Smooth muscle cell (in vitro differentiated cells): ENCODE measurements at regions not wholly inside any gene's neighbourhood (a gene's known extent, or its start where the extent isn't known, plus 50 kb on each side); places are given as distances from the start of the nearest gene placed in this dataset.

Experiments
- DNase-seq: peaks from one replicate; lab custom pipeline; 2025; ENCODE audit not compliant: unreplicated experiment; lab: John Stamatoyannopoulos, UW
- H2AFZ ChIP-seq: fragments of 200-600 bp; sonication (generic); 2 replicates; pipeline ENCODE4 v1.6.0; 2016; ENCODE audit warnings: antibody characterized with exemption, low read depth, mild to moderate bottlenecking
- H3F3A ChIP-seq: fragments of 200-600 bp; sonication (generic); 2 replicates; pipeline ENCODE4 v1.6.0; 2017; ENCODE audit warnings: antibody characterized with exemption, low read depth
- H3K27ac ChIP-seq: fragments of 200-600 bp; sonication (generic); 2 replicates; pipeline ENCODE4 v1.5.1; 2016; ENCODE audit warnings: low read depth, mild to moderate bottlenecking
- H3K27me3 ChIP-seq: fragments of 200-600 bp; sonication (generic); 2 replicates; pipeline ENCODE4 v1.6.1; 2016; ENCODE audit warnings: low read depth, mild to moderate bottlenecking
- H3K36me3 ChIP-seq: fragments of 200-600 bp; sonication (generic); 2 replicates; pipeline ENCODE4 v1.5.1; 2016; ENCODE audit warnings: low read depth
- H3K4me1 ChIP-seq: fragments of 200-600 bp; sonication (generic); 2 replicates; pipeline ENCODE4 v1.5.1; 2016; ENCODE audit warnings: low read depth
- H3K4me2 ChIP-seq: fragments of 200-600 bp; sonication (generic); 2 replicates; pipeline ENCODE4 v1.6.0; 2016; ENCODE audit warnings: mild to moderate bottlenecking
- H3K4me3 ChIP-seq: fragments of 200-600 bp; sonication (generic); 2 replicates; pipeline ENCODE4 v1.5.1; 2016; ENCODE audit warnings: mild to moderate bottlenecking
- H3K79me2 ChIP-seq: fragments of 200-600 bp; sonication (generic); 2 replicates; pipeline ENCODE4 v1.6.0; 2016; ENCODE audit warnings: low read depth, mild to moderate bottlenecking
- H3K9ac ChIP-seq: fragments of 200-600 bp; sonication (generic); 2 replicates; pipeline ENCODE4 v1.6.0; 2016; ENCODE audit warnings: low read depth
- H3K9me3 ChIP-seq: fragments of 200-600 bp; sonication (generic); replicated peaks from 2 replicates; pipeline ENCODE4 v1.5.1; 2016; ENCODE audit warnings: low read depth
- H4K20me1 ChIP-seq: fragments of 200-600 bp; sonication (generic); 2 replicates; pipeline ENCODE4 v1.6.0; 2016; ENCODE audit warnings: low read depth
- WGBS: methylation state at CpG from one replicate; pipeline ENCODE4 v1.1.7; 2016; ENCODE audit warnings: low lambda C conversion rate; 5-methylcytosine and 5-hydroxymethylcytosine counted together
- TF ChIP-seq, protein P1 (sequence below): fragments of 200-600 bp; sonication (generic); IDR thresholded peaks from 2 replicates; pipeline ENCODE4 v1.5.1; 2017; ENCODE audit warnings: borderline replicate concordance, mild to moderate bottlenecking, antibody characterized with exemption; ENCODE audit not compliant: insufficient read depth, poor library complexity, severe bottlenecking

DNA sequence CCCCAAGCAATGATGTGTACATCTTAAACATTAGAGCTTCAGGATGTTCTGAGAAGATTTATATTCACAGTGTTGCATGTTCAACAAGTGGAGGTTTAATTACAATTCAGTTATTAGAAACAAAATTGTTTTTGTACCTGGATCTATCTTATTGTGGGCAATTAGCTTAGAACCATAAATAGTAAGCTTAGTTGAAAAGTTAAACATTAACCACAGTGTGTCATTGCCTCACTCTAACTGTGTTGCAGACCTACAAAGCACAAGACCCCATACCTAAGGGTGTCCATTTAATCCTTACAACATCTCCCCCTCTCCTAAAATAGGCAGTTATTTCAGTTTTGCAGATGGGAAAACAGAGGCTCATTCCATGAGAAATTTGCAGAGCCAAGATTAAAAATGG is 632.0 kb upstream of the SOX9 start:
- Histone ChIP-seq H2AFZ (no peak overlapping the region), H3F3A (no peaks in the 10 kb centered on the region)
- TF ChIP-seq, protein P1, sequence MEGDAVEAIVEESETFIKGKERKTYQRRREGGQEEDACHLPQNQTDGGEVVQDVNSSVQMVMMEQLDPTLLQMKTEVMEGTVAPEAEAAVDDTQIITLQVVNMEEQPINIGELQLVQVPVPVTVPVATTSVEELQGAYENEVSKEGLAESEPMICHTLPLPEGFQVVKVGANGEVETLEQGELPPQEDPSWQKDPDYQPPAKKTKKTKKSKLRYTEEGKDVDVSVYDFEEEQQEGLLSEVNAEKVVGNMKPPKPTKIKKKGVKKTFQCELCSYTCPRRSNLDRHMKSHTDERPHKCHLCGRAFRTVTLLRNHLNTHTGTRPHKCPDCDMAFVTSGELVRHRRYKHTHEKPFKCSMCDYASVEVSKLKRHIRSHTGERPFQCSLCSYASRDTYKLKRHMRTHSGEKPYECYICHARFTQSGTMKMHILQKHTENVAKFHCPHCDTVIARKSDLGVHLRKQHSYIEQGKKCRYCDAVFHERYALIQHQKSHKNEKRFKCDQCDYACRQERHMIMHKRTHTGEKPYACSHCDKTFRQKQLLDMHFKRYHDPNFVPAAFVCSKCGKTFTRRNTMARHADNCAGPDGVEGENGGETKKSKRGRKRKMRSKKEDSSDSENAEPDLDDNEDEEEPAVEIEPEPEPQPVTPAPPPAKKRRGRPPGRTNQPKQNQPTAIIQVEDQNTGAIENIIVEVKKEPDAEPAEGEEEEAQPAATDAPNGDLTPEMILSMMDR, result no peak

DNA sequence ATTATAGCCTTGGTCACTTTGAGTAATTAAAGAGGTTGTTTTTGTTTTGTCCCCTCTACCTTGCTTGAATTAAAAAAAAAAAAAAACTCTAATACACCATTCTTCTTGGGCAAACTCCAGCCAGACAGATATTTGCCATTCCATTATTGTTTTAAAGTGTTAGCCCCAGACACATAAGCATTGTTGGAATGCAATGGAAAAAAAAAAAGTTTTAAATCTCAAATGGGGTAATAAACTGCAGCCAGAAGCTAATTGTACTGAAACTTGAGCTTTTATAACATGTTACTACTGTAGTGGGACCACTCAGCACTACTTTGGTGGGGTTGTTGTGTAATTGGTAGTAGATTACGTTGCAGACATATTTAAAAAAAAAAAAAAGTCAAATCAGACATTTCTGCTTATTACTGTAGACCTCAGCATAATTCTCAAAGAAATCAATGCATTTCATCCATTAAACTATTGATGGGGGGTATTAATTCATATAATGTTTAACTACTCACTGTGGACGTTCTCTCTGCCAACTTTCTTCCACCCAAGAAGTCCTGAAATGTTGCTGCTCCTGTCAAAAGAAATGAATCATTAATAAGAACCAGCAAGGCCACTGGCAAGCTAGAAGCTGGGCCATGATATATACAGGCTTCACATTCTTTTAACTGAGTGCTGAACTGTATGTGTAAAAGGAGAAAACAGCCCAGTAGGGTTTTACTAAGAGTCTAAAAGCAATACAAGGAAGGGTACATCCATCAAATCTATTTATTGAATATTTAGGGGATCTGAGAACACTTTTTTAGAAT is 626.6 kb upstream of the SOX9 start:
- no peak overlapping the region for H3K9ac ChIP-seq
- H3K4me1 ChIP-seq, result no peaks in the 10 kb centered on the region
- peak overlapping the region; percentile 1 for H3K27ac ChIP-seq
- peak overlapping the region; percentile 25 for H3K4me2 ChIP-seq
- H3K36me3 ChIP-seq, result no peaks in the 10 kb centered on the region
- H3K27me3 ChIP-seq, result no peaks in the 10 kb centered on the region
- no peaks in the 10 kb centered on the region for H3K79me2 ChIP-seq
- H4K20me1 ChIP-seq, result no peaks in the 10 kb centered on the region
- no peak for DNase-seq
- peaks cover 7% of the 10 kb centered on the region for H3F3A ChIP-seq
- H3K4me3 ChIP-seq, result no peak overlapping the region
- no peak overlapping the region for H2AFZ ChIP-seq
- H3K9me3 ChIP-seq, result no peaks in the 10 kb centered on the region
- TF ChIP-seq, protein P1, result no peak
- 40% methylated on average over 2 of the region's 2 CpGs for WGBS

More for the DNA sequence above, 632.0 kb upstream of the SOX9 start:
- no peaks in the 10 kb centered on the region for H3K4me1 ChIP-seq
- no peaks in the 10 kb centered on the region for H4K20me1 ChIP-seq
- H3K79me2 ChIP-seq, result no peaks in the 10 kb centered on the region
- no peak overlapping the region for H3K9ac ChIP-seq
- no peak overlapping the region for H3K27ac ChIP-seq
- H3K9me3 ChIP-seq, result no peaks in the 10 kb centered on the region
- no peak overlapping the region for H3K4me3 ChIP-seq
- H3K4me2 ChIP-seq, result no peak overlapping the region
- DNase-seq, result no peak
- H3K27me3 ChIP-seq, result no peaks in the 10 kb centered on the region
- no peaks in the 10 kb centered on the region for H3K36me3 ChIP-seq

DNA sequence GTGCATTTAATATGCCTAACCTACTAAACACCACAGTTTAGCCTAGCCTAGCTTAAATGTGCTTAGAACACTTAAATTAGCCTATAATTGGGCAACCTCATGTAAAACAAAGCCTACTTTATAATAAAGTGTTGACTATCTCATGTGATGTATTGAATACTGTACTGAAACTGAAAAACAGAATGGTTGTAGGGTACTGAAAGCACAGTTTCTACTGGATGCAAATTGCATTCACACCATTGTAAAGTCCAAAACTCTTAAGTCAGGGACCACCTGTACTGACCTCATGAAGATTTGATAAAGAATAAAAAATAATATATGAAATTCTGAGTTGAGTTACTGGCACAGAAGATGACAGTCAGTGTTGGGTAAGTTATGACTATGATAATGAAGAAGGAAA is 625.4 kb upstream of the SOX9 start:
- DNase-seq, result no peak
- H3K36me3 ChIP-seq, result no peaks in the 10 kb centered on the region
- H3F3A ChIP-seq, result peaks cover 7% of the 10 kb centered on the region

More for the DNA sequence above, 625.4 kb upstream of the SOX9 start:
- Histone ChIP-seq H3K27me3 (no peaks in the 10 kb centered on the region), H3K4me2 (no peak overlapping the region), H3K79me2 (no peaks in the 10 kb centered on the region), H4K20me1 (no peaks in the 10 kb centered on the region), H3K9me3 (no peaks in the 10 kb centered on the region), H3K9ac (no peak overlapping the region), H3K4me1 (no peaks in the 10 kb centered on the region), H3K4me3 (no peak overlapping the region), H3K27ac (no peak overlapping the region), H2AFZ (no peak overlapping the region)
- TF ChIP-seq, protein P1, result no peak
